Epithelial cell of proximal tubule (primary cell): ENCODE measurements at regions not wholly inside any gene's neighbourhood (a gene's known extent, or its start where the extent isn't known, plus 50 kb on each side); places are given as distances from the start of the nearest gene placed in this dataset.

Source experiments
- DNase-seq: peaks from one replicate; pipeline ENCODE4 v3.0.0-alpha.2; 2011; ENCODE audit warnings: low read depth
- H3K4me3 ChIP-seq: 2 replicates; pipeline ENCODE4 v1.5.1; 2011; ENCODE audit warnings: low read depth, mild to moderate bottlenecking, low read length
- TF ChIP-seq, protein P1 (sequence below): conservative IDR thresholded peaks from 2 replicates; pipeline ENCODE4 v1.5.1; 2012; ENCODE audit warnings: low read depth, mild to moderate bottlenecking, low read length

GRCh38 chr21:28737674-28738419, 254.8 kb downstream of the LTN1 start:
- no peak overlapping the region for H3K4me3 ChIP-seq
- TF ChIP-seq, protein P1, sequence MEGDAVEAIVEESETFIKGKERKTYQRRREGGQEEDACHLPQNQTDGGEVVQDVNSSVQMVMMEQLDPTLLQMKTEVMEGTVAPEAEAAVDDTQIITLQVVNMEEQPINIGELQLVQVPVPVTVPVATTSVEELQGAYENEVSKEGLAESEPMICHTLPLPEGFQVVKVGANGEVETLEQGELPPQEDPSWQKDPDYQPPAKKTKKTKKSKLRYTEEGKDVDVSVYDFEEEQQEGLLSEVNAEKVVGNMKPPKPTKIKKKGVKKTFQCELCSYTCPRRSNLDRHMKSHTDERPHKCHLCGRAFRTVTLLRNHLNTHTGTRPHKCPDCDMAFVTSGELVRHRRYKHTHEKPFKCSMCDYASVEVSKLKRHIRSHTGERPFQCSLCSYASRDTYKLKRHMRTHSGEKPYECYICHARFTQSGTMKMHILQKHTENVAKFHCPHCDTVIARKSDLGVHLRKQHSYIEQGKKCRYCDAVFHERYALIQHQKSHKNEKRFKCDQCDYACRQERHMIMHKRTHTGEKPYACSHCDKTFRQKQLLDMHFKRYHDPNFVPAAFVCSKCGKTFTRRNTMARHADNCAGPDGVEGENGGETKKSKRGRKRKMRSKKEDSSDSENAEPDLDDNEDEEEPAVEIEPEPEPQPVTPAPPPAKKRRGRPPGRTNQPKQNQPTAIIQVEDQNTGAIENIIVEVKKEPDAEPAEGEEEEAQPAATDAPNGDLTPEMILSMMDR, result no peak
- no peak for DNase-seq

DNA sequence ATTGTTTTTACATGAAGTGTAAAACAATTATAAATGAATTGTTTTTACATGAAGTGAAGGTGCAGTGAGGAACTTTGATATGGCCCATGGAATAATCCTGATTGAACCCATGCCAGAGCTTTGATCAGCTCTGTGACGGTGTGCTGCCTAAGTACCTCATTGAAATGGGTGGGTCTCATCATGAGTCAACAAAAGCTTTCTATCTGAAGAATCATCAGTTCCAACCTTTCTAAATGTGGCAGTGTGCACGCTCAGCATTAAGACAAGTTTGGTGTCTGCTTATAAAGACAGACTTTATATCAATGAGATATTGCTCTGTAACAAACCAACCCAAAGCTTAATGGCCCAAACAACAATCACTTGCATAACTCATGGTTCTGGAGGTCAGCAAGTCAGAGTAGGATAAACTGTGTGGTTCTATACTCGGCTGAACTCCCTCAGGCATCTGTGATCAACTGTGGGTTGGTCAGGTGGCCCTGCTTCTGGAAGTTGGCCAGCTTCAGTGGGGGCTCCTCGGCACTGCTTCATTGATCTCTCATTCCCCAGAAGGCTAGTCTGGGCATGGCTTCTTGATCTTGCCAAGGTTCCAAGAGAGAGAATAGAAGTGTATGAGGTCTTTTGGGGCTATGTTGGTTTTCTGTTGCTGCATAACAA, 258.0 kb downstream of the LTN1 start:
- TF ChIP-seq, protein P1, result no peak
- DNase-seq, result peak; percentile 46
- H3K4me3 ChIP-seq, result no peak overlapping the region

GRCh38 chr21:28731700-28732321, 260.9 kb downstream of the LTN1 start:
- TF ChIP-seq, protein P1, result no peak
- H3K4me3 ChIP-seq, result no peak overlapping the region
- DNase-seq, result no peak

GRCh38 chr21:28729887-28730286, 262.8 kb downstream of the LTN1 start:
- DNase-seq, result no peak
- no peak overlapping the region for H3K4me3 ChIP-seq
- TF ChIP-seq, protein P1, result no peak

GRCh38 chr21:28727809-28728208, 264.9 kb downstream of the LTN1 start:
- TF ChIP-seq, protein P1, result no peak
- no peak for DNase-seq
- H3K4me3 ChIP-seq, result no peak overlapping the region

- no peak overlapping the region for H3K4me3 ChIP-seq
- DNase-seq, result no peak
- TF ChIP-seq, protein P1, result no peak
Measured at GRCh38 chr21:28725396-28725795, 267.3 kb downstream of the LTN1 start.
